HepG2 (cell line): ENCODE measurements at regions not wholly inside any gene's neighbourhood (a gene's known extent, or its start where the extent isn't known, plus 50 kb on each side); places are given as distances from the start of the nearest gene placed in this dataset.

ENCODE experiments used
- FLYWCH1 ChIP-seq: sonication (generic); formaldehyde crosslinking; IDR thresholded peaks from 2 replicates; pipeline ENCODE4 v1.8.1; 2023; ENCODE audit warnings: mild to moderate bottlenecking, missing genetic modification reagents
- GLMP ChIP-seq: sonication (generic); formaldehyde crosslinking; IDR thresholded peaks from 2 replicates; pipeline ENCODE4 v1.9.0; 2021; ENCODE audit warnings: missing genetic modification reagents, mild to moderate bottlenecking, borderline replicate concordance
- HIVEP1 ChIP-seq: sonication (generic); formaldehyde crosslinking; IDR thresholded peaks from 2 replicates; pipeline ENCODE4 v1.4.0; 2020; ENCODE audit warnings: mild to moderate bottlenecking, missing genetic modification reagents
- MLX ChIP-seq: IDR thresholded peaks from 2 replicates; pipeline ENCODE4 v1.6.1; 2016
- ZKSCAN1 ChIP-seq: fragments of 150-350 bp; IDR thresholded peaks from 2 replicates; pipeline ENCODE4 v1.6.1; 2014; ENCODE audit warnings: low read length
- ZNF225 ChIP-seq: sonication (generic); formaldehyde crosslinking; IDR thresholded peaks from 2 replicates; pipeline ENCODE4 v1.4.0; 2020; ENCODE audit warnings: mild to moderate bottlenecking, missing genetic modification reagents
- ZSCAN30 ChIP-seq: sonication (generic); formaldehyde crosslinking; IDR thresholded peaks from 2 replicates; pipeline ENCODE4 v1.5.0; 2020; ENCODE audit warnings: mild to moderate bottlenecking, missing genetic modification reagents
- TF ChIP-seq, protein P1 (sequence below): sonication (generic); formaldehyde crosslinking; IDR thresholded peaks from 2 replicates; pipeline ENCODE4 v1.9.0; 2021; ENCODE audit warnings: mild to moderate bottlenecking, missing genetic modification reagents
- TF ChIP-seq, protein P2 (sequence below): sonication (generic); formaldehyde crosslinking; IDR thresholded peaks from 2 replicates; pipeline ENCODE4 v1.4.0; 2020; ENCODE audit warnings: low read depth, mild to moderate bottlenecking, missing genetic modification reagents
- TF ChIP-seq, protein P3 (sequence below): sonication (generic); formaldehyde crosslinking; IDR thresholded peaks from 2 replicates; pipeline ENCODE4 v1.4.0; 2020; ENCODE audit warnings: mild to moderate bottlenecking, missing genetic modification reagents

GRCh38 chr6:148175550-148176188 lies 167.0 kb upstream of the SASH1 start (continued):
- TF ChIP-seq, protein P1, sequence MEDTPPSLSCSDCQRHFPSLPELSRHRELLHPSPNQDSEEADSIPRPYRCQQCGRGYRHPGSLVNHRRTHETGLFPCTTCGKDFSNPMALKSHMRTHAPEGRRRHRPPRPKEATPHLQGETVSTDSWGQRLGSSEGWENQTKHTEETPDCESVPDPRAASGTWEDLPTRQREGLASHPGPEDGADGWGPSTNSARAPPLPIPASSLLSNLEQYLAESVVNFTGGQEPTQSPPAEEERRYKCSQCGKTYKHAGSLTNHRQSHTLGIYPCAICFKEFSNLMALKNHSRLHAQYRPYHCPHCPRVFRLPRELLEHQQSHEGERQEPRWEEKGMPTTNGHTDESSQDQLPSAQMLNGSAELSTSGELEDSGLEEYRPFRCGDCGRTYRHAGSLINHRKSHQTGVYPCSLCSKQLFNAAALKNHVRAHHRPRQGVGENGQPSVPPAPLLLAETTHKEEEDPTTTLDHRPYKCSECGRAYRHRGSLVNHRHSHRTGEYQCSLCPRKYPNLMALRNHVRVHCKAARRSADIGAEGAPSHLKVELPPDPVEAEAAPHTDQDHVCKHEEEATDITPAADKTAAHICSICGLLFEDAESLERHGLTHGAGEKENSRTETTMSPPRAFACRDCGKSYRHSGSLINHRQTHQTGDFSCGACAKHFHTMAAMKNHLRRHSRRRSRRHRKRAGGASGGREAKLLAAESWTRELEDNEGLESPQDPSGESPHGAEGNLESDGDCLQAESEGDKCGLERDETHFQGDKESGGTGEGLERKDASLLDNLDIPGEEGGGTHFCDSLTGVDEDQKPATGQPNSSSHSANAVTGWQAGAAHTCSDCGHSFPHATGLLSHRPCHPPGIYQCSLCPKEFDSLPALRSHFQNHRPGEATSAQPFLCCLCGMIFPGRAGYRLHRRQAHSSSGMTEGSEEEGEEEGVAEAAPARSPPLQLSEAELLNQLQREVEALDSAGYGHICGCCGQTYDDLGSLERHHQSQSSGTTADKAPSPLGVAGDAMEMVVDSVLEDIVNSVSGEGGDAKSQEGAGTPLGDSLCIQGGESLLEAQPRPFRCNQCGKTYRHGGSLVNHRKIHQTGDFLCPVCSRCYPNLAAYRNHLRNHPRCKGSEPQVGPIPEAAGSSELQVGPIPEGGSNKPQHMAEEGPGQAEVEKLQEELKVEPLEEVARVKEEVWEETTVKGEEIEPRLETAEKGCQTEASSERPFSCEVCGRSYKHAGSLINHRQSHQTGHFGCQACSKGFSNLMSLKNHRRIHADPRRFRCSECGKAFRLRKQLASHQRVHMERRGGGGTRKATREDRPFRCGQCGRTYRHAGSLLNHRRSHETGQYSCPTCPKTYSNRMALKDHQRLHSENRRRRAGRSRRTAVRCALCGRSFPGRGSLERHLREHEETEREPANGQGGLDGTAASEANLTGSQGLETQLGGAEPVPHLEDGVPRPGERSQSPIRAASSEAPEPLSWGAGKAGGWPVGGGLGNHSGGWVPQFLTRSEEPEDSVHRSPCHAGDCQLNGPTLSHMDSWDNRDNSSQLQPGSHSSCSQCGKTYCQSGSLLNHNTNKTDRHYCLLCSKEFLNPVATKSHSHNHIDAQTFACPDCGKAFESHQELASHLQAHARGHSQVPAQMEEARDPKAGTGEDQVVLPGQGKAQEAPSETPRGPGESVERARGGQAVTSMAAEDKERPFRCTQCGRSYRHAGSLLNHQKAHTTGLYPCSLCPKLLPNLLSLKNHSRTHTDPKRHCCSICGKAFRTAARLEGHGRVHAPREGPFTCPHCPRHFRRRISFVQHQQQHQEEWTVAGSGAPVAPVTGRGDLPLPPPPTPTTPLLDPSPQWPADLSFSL (CRISPR knock-in tag): no peak
- TF ChIP-seq HIVEP1 (no peak), GLMP (CRISPR knock-in tag) (no peak), ZNF225 (CRISPR knock-in tag) (no peak), ZKSCAN1 (no peak), MLX (CRISPR knock-in tag) (no peak), FLYWCH1 (CRISPR knock-in tag) (no peak), ZSCAN30 (no peak)
- TF ChIP-seq, protein P2, sequence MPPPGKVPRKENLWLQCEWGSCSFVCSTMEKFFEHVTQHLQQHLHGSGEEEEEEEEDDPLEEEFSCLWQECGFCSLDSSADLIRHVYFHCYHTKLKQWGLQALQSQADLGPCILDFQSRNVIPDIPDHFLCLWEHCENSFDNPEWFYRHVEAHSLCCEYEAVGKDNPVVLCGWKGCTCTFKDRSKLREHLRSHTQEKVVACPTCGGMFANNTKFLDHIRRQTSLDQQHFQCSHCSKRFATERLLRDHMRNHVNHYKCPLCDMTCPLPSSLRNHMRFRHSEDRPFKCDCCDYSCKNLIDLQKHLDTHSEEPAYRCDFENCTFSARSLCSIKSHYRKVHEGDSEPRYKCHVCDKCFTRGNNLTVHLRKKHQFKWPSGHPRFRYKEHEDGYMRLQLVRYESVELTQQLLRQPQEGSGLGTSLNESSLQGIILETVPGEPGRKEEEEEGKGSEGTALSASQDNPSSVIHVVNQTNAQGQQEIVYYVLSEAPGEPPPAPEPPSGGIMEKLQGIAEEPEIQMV: no peak
- TF ChIP-seq, protein P3, sequence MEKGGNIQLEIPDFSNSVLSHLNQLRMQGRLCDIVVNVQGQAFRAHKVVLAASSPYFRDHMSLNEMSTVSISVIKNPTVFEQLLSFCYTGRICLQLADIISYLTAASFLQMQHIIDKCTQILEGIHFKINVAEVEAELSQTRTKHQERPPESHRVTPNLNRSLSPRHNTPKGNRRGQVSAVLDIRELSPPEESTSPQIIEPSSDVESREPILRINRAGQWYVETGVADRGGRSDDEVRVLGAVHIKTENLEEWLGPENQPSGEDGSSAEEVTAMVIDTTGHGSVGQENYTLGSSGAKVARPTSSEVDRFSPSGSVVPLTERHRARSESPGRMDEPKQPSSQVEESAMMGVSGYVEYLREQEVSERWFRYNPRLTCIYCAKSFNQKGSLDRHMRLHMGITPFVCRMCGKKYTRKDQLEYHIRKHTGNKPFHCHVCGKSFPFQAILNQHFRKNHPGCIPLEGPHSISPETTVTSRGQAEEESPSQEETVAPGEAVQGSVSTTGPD: no peak
